ENCODE measurements at regions not wholly inside any gene's neighbourhood (a gene's known extent, or its start where the extent isn't known, plus 50 kb on each side); places are given as distances from the start of the nearest gene placed in this dataset.

DNA sequence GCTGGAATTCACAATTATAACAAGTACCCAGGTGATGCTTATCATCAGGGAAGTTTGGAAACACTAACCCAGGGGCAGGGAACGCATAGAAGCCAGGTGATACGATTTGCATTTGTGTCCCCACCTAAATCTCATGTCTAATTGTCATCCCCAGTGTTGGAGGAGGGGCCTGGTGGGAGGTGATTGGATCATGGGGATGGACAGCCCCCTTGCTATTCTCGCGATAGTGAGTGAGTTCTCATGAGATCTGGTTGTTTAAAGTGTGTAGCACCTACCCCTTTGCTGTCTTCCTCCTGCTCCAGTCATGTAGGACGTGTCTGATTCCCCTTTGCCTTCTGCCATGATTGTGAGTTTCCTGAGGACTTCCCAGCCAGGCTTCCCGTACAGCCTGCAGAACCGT is 276.3 kb downstream of the UTP18 start:
- DNase-seq = no peak
- Histone ChIP-seq H3K27me3 (replicated peaks in 1 of 7) (peaks cover 0 to 18% (median 0%) of the 10 kb centered on the region in 7 donors), H3K27ac (no peak overlapping the region), H3K9me3 (peaks cover 0 to 4% (median 0%) of the 10 kb centered on the region in 8 donors), H3K4me1 (no peaks in the 10 kb centered on the region), H3K36me3 (no peaks in the 10 kb centered on the region), H3K4me3 (no peak overlapping the region)
- WGBS, 5 donors = 75 to 85% (median 78%) methylated on average over 7 of the region's 7 CpGs
- intact Hi-C loops (cut with DNase I; ENCODE audit: low total_unique reads) = loop anchor here (10.0 kb wide), 1 partner anchor 162 kb away; no protein-coding TSS in a partner anchor
- TF ChIP-seq POLR2A (IDR thresholded peaks at IDR 0.05) = no peak
- no peak for TF ChIP-seq POLR2AphosphoS5 (IDR thresholded peaks at IDR 0.05)
- TF ChIP-seq, protein P1, sequence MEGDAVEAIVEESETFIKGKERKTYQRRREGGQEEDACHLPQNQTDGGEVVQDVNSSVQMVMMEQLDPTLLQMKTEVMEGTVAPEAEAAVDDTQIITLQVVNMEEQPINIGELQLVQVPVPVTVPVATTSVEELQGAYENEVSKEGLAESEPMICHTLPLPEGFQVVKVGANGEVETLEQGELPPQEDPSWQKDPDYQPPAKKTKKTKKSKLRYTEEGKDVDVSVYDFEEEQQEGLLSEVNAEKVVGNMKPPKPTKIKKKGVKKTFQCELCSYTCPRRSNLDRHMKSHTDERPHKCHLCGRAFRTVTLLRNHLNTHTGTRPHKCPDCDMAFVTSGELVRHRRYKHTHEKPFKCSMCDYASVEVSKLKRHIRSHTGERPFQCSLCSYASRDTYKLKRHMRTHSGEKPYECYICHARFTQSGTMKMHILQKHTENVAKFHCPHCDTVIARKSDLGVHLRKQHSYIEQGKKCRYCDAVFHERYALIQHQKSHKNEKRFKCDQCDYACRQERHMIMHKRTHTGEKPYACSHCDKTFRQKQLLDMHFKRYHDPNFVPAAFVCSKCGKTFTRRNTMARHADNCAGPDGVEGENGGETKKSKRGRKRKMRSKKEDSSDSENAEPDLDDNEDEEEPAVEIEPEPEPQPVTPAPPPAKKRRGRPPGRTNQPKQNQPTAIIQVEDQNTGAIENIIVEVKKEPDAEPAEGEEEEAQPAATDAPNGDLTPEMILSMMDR (IDR thresholded peaks at IDR 0.05 in 8 of 11, conservative IDR thresholded peaks at IDR 0.05 in 3 of 11) = no peak

DNA sequence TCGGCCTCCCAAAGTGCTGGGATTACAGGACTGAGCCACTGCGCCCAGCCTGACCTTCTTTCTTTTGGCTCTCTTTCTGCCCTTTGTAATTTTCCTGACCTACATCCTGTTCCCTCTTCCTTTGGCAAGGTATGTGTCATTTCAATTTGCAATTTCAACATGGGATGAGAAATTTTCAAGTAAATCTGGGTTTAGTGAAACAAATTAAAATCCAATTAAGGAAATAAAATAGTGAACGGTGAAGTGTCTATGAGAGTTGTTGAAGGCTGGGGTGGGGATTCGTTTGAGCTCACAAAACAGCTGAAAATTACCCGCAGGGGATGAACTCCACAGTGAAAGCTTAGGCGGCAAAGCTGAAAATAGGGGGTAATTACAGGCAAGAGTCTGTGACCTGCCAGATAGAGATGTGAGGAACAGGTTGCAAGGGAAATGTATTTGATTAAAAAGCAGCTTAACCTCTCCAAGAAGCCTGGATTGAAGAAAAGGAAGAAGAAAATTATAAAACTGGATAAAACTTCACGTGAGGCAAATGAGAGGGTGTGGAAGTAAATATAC is 277.7 kb downstream of the UTP18 start:
- no peak overlapping the region for H3K4me3 ChIP-seq
- H3K36me3 ChIP-seq = no peaks in the 10 kb centered on the region
- no peak for DNase-seq
- H3K27me3 ChIP-seq (replicated peaks in 1 of 7) = peaks cover 0 to 18% (median 0%) of the 10 kb centered on the region in 7 donors
- TF ChIP-seq POLR2AphosphoS5 (IDR thresholded peaks at IDR 0.05) (no peak), POLR2A (IDR thresholded peaks at IDR 0.05) (no peak)
- TF ChIP-seq, protein P1 (IDR thresholded peaks at IDR 0.05 in 8 of 11, conservative IDR thresholded peaks at IDR 0.05 in 3 of 11) = no peak
- 71 to 85% (median 78%) methylated on average over 7 of the region's 7 CpGs for WGBS, 5 donors
- peaks cover 0 to 4% (median 0%) of the 10 kb centered on the region in 8 donors for H3K9me3 ChIP-seq
- no peaks in the 10 kb centered on the region for H3K4me1 ChIP-seq
- intact Hi-C loops (cut with DNase I; ENCODE audit: low total_unique reads) = loop anchor here (10.0 kb wide), 1 partner anchor 163 kb away; no protein-coding TSS in a partner anchor
- H3K27ac ChIP-seq = no peak overlapping the region

DNA sequence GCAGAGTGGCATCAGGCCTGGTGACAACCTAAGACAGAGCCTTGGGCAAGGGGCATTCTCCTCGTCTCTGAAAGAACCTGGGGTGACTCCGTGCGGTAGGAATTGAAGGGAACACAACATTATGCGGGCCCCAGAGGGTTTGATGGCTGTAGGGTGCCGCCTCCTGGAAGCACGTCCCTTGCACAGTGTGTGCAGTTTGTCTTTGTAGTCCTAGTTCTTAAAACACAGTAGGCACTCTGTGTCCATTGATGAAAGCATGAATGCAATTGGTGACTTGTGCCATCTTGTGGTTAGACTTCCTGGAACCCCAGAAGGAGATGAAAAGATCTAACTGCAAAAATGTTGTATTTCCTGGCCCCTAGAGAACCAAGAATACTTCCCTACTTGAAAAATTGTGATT is 279.8 kb downstream of the UTP18 start:
- Histone ChIP-seq H3K4me3 (no peak overlapping the region), H3K4me1 (no peaks in the 10 kb centered on the region), H3K36me3 (no peaks in the 10 kb centered on the region), H3K27me3 (replicated peaks in 1 of 7) (peaks cover 0 to 14% (median 0%) of the 10 kb centered on the region in 7 donors), H3K9me3 (peaks cover 0 to 4% (median 0%) of the 10 kb centered on the region in 8 donors), H3K27ac (no peak overlapping the region)
- intact Hi-C loops (cut with DNase I; ENCODE audit: low total_unique reads) = no loop called here
- WGBS, 5 donors = 78 to 92% (median 88%) methylated on average over 6 of the region's 6 CpGs
- TF ChIP-seq, protein P1 (IDR thresholded peaks at IDR 0.05 in 8 of 11, conservative IDR thresholded peaks at IDR 0.05 in 3 of 11) = no peak
- TF ChIP-seq POLR2AphosphoS5 (IDR thresholded peaks at IDR 0.05) (no peak), POLR2A (IDR thresholded peaks at IDR 0.05) (no peak)
- DNase-seq = no peak

DNA sequence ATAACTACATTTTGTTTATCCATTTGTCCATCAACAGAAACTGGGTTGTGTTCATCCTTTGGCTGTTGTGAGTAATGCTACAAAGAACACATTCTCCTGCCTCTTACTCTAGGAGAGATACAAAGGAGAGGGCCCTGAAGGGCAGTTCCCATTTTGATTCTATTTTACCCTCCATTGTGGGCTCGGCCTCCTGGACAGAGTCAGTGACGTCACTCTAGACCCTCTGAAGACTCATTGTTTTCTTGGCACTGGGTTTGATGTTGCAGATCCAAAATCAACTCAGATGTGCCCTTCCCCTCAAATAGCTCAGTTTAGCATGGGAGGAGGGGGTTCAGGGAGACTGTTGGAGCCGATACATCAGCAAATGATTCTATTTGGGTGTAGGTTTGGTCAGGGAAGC is 280.9 kb downstream of the UTP18 start:
- H3K36me3 ChIP-seq = no peaks in the 10 kb centered on the region
- DNase-seq = no peak
- TF ChIP-seq POLR2A (IDR thresholded peaks at IDR 0.05) (no peak), POLR2AphosphoS5 (IDR thresholded peaks at IDR 0.05) (no peak)
- TF ChIP-seq, protein P1 (IDR thresholded peaks at IDR 0.05 in 8 of 11, conservative IDR thresholded peaks at IDR 0.05 in 3 of 11) = no peak
- WGBS, 5 donors = 73 to 88% (median 78%) methylated on average over 3 of the region's 3 CpGs
- peaks cover 0 to 4% (median 0%) of the 10 kb centered on the region in 8 donors for H3K9me3 ChIP-seq
- intact Hi-C loops (cut with DNase I; ENCODE audit: low total_unique reads) = no loop called here
- no peak overlapping the region for H3K27ac ChIP-seq
- H3K27me3 ChIP-seq (replicated peaks in 1 of 7) = peaks cover 0 to 5% (median 0%) of the 10 kb centered on the region in 7 donors
- no peak overlapping the region for H3K4me3 ChIP-seq
- no peaks in the 10 kb centered on the region for H3K4me1 ChIP-seq

All from spleen (tissue), 11 donors.